Myocyte (in vitro differentiated cells): ENCODE measurements at regions not wholly inside any gene's neighbourhood (a gene's known extent, or its start where the extent isn't known, plus 50 kb on each side); places are given as distances from the start of the nearest gene placed in this dataset.

Experiments used
- DNase-seq: peaks from one replicate; pipeline ENCODE4 v3.0.0-alpha.2; 2012; ENCODE audit warnings: low read depth

- DNase-seq, result no peak
Observed at GRCh38 chr7:16320099-16320660, 101.2 kb downstream of the CRPPA start.

DNA sequence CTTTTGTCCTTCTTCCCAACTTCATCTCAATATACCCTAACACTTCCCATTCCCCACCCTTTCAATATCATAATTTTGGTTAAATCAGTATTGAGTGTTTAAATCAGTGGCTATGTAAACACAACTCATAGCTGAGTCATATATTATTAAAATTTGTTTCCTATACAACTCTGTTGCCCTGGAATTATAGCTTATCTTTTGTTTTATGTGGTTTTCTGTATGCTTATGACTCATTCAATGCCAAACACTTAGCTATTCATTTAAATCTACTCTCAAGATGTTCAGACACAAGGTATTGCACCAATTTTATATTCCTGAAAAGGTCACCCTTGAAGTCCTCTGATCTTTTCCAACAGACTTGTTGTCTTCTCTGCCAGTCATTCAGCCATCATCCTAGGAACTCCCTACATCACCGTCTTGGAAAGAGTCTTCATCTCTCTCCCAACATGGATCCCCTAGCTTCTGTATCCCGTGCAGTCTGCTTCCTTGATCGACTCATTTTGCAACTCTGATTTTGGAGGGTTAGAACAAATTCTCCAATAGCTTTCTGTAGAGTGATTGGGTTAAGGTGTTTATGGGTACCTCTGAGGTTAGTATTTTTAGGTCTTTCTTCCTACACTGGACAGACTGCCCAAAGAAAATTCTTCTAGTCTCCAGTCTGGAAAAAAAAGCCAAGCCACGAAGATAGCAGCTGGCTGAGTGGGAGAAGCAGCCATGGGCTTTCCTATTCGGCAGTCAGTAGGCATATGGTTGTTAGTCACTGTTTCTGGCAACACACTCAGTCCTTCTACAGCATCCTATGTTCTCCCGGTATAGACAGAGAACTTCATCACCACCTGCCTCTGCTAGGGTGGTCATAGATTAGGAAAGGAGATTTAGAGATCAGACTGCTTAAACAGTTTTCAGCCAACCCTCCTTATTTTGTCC lies 102.1 kb downstream of the CRPPA start:
- peak; percentile 65 for DNase-seq

- DNase-seq, result no peak
Observed at GRCh38 chr7:16318463-16318862, 102.9 kb downstream of the CRPPA start.

GRCh38 chr7:16317406-16317805 lies 103.9 kb downstream of the CRPPA start:
- DNase-seq, result no peak

- no peak for DNase-seq
Observed at GRCh38 chr7:16315280-16315679, 106.1 kb downstream of the CRPPA start.

GRCh38 chr7:16309129-16309528 lies 112.2 kb downstream of the CRPPA start:
- DNase-seq, result peak; percentile 4

- no peak for DNase-seq
Observed at GRCh38 chr7:16301291-16301690, 120.0 kb downstream of the CRPPA start.

DNA sequence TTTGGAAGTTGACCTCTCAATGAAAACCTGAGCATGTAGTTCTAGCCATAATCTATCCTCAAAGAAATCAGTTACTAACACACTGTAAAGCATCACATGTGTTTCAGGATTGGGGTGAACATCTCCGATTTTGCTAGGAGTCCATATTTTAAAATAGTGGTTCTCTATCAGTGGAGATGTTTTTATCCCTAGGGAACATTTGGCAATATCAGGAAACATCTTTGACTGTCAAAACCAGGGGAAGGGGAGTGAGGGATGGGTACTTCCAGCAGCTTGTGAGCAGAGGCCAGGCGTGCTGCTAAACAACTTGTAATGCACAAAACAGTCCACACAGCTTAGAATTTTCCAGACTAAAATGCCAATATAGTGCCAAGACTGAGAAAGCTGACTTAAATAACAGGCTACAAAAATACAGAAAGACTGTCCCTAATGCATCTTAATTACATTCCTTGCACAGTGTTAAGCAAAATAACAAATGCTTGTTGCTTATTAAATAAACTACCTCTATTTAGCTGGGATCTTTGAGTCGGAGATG lies 120.9 kb downstream of the CRPPA start:
- DNase-seq, result no peak

DNA sequence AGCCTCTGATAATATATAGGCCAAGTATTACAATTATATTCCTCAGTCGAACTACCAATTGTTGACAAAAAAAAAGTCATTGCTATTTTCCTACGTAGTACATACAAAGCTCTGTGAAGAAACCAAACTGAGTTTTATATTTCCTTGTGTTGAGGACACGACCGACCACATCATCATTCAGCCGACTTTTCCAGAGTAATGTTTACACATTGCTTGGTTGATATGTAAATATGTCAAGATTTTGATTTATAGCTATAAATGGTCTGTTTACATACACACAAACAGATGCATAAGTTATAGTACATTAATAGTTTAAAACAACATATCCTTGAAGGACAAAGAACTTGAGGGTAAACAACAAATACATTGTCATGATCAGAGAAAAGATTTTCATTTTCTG lies 121.5 kb downstream of the CRPPA start:
- no peak for DNase-seq

GRCh38 chr7:16298221-16298620 lies 123.1 kb downstream of the CRPPA start:
- no peak for DNase-seq

GRCh38 chr7:16295558-16295957 lies 125.8 kb downstream of the CRPPA start:
- DNase-seq, result peak; percentile 9

DNA sequence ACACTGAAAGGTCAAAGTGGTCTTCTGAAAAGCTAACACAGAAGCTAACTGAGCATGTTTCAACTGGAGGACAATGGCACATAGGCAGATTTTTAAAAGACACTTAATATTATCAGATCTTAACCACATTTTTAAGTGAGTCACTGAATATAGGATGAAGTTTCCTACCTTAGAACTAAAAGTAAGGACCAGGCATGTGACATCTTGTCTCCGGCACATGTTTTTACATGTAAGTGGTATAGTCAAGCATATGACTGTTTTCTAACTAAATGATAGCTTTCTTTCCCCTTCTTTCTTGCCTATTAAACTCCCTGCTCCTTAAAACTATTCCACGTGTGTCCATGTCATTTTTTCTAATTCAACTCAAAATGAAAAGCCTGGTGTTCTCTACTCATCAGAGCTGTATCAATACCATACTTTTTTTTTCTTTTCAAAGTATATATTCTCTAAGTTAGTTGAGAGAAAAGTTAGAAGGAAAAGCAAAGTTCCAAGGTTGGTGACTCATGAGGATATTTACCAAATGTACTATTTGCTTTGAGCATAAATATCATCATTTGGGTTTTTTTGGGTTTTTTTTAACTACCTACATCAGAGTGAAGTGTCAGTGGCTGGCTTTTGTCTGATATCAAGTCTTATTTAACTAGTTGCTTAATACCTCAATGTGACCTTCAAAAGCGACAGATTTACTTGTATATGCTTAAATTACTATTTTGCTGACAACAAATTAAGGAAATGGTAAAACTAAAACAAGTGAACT lies 127.5 kb downstream of the CRPPA start:
- no peak for DNase-seq

GRCh38 chr7:16284581-16284980 lies 136.8 kb downstream of the CRPPA start:
- no peak for DNase-seq

GRCh38 chr7:16278167-16278787 lies 143.1 kb downstream of the CRPPA start:
- DNase-seq, result no peak

GRCh38 chr7:16271990-16272665 lies 149.2 kb downstream of the CRPPA start:
- DNase-seq, result no peak

- DNase-seq, result no peak
Observed at GRCh38 chr7:16271355-16271915, 149.9 kb downstream of the CRPPA start.

- DNase-seq, result no peak
Observed at GRCh38 chr7:16270844-16271243, 150.5 kb downstream of the CRPPA start.

DNA sequence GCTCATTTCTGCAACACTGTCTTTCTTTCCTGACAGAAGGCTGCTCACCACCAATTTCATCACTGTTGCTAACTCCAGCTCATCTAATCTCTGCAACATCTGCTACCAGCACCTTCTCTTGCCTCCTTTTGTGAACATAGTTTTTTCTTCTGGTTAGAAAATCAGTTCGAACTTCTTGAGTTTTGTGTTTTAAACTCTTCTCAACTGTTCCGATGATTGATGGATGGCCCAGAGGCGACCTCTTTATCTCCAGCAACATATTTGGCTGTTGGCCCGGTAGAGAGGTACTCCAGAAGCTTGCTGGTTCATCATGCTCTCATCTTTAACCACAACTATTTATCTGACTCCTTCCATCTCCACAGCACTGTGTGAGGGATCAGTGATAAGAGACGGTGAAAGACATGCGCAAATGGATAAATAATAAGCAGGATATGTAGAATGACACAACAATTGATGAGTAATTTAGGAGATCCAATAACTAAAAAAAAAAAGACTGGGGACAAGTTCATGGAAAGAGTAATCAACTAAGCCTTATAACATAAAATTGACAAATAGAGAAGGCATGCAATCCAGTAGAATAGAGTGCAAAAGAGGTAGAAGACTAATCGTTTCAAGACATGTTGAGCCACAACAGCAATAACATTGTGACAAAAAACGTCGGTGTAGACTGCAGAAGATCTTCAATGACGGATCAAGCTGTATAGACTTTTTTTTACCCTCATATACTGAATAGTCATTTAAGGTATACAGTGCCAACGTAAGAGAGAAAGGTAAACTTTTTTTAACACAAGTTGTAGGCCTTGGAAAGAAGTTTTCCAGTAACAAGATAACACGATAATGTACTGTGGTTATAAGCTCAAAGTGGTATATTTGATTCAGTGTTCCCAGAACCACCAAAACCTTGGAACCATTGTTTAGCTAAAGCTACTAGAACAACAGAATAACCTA lies 152.2 kb downstream of the CRPPA start:
- DNase-seq, result peak; percentile 88
